Neutrophil (primary cell): ENCODE measurements at regions not wholly inside any gene's neighbourhood (a gene's known extent, or its start where the extent isn't known, plus 50 kb on each side); places are given as distances from the start of the nearest gene placed in this dataset.

Experiments used
- H3K27ac ChIP-seq: fragments of 200-600 bp; sonication (generic); 2 replicates; pipeline ENCODE4 v1.5.1; 2016; ENCODE audit warnings: mild to moderate bottlenecking, moderate library complexity
- H3K27me3 ChIP-seq: fragments of 200-600 bp; sonication (generic); 2 replicates; pipeline ENCODE4 v1.6.0; 2016; ENCODE audit warnings: mild to moderate bottlenecking
- H3K36me3 ChIP-seq: fragments of 200-600 bp; sonication (generic); 2 replicates; pipeline ENCODE4 v1.5.1; 2017
- H3K4me1 ChIP-seq, 2 experiments: fragments of 200-600 bp in 1 of 2; sonication (generic) in 1 of 2; 1 replicate in 1 of 2; 2 replicates in 1 of 2; pipeline versions ENCODE4 v1.5.1 to v1.6.1; 2013 to 2016; ENCODE audit warnings: low read depth in 1 of 2, low read length in 1 of 2, mild to moderate bottlenecking in 1 of 2, moderate library complexity in 1 of 2; ENCODE audit not compliant: control insufficient read depth in 1 of 2, insufficient read depth in 1 of 2
- H3K4me3 ChIP-seq, 2 experiments: fragments of 200-600 bp in 1 of 2; sonication (generic) in 1 of 2; 1 replicate in 1 of 2; 2 replicates in 1 of 2; pipeline ENCODE4 v1.5.1; 2013 to 2016; ENCODE audit warnings: low read depth in 1 of 2, low read length in 1 of 2, mild to moderate bottlenecking in 1 of 2, moderate library complexity in 1 of 2
- H3K9me3 ChIP-seq: fragments of 200-600 bp; sonication (generic); 2 replicates; pipeline ENCODE4 v1.5.1; 2016
- TF ChIP-seq, protein P1 (sequence below): fragments of 200-600 bp; sonication (generic); IDR thresholded peaks from 2 replicates; pipeline ENCODE4 v1.5.1; 2016; ENCODE audit warnings: antibody characterized with exemption

DNA sequence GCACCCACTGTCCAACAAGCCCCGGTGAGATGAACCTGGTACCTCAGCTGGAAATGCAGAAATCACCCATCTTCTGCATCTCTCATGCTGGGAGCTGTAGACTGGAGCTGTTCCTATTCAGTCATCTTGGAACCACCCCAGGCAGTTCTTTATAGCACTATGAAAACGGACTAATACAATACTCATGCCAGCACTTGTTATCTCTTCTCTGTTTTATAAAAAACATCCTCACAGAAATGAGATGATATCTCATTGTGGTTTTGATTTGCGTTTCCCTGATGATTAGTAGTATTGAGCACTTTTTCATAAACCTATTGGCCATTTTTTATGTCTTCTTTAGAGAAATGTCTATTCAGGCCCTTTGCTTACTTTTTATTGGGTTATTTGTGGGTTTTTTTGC lies 156.2 kb upstream of the ARPP21 start:
- Histone ChIP-seq H3K9me3 (no peaks in the 10 kb centered on the region), H3K4me1 (no peaks in the 10 kb centered on the region), H3K36me3 (no peaks in the 10 kb centered on the region), H3K27me3 (no peaks in the 10 kb centered on the region), H3K27ac (no peak overlapping the region), H3K4me3 (no peak overlapping the region)
- TF ChIP-seq, protein P1, sequence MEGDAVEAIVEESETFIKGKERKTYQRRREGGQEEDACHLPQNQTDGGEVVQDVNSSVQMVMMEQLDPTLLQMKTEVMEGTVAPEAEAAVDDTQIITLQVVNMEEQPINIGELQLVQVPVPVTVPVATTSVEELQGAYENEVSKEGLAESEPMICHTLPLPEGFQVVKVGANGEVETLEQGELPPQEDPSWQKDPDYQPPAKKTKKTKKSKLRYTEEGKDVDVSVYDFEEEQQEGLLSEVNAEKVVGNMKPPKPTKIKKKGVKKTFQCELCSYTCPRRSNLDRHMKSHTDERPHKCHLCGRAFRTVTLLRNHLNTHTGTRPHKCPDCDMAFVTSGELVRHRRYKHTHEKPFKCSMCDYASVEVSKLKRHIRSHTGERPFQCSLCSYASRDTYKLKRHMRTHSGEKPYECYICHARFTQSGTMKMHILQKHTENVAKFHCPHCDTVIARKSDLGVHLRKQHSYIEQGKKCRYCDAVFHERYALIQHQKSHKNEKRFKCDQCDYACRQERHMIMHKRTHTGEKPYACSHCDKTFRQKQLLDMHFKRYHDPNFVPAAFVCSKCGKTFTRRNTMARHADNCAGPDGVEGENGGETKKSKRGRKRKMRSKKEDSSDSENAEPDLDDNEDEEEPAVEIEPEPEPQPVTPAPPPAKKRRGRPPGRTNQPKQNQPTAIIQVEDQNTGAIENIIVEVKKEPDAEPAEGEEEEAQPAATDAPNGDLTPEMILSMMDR: no peak

DNA sequence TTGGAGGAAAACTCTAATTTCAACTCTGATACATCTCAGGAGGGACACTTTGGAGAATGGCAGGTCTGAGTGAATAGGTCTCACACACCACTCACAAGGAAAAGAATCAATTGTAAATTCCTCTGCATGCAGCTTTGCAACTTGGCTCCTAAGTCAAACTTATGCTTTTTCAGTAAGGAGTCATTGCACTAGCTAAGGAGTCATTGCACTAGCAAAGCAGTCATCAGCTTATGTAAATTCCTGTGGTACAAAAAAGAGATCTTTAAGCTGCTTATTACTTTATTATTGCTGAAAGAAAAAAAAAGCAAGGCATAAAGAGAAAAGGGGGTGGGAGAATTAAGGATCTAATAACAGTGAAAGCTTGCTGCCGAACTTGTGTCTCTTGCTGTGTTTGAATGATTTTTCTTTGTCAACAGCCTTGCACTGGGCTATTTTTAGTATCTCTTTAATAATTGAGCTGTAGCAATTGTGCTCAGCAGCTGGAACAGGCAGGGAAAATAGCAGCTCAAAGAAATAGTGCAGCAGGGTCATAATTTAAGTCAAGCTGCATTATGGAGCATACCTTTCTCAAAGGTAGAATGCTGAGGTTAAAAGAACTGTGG lies 154.3 kb upstream of the ARPP21 start:
- TF ChIP-seq, protein P1: no peak
- Histone ChIP-seq H3K9me3 (no peaks in the 10 kb centered on the region), H3K36me3 (no peaks in the 10 kb centered on the region), H3K4me3 (no peak overlapping the region), H3K27me3 (no peaks in the 10 kb centered on the region), H3K4me1 (no peaks in the 10 kb centered on the region), H3K27ac (no peak overlapping the region)

DNA sequence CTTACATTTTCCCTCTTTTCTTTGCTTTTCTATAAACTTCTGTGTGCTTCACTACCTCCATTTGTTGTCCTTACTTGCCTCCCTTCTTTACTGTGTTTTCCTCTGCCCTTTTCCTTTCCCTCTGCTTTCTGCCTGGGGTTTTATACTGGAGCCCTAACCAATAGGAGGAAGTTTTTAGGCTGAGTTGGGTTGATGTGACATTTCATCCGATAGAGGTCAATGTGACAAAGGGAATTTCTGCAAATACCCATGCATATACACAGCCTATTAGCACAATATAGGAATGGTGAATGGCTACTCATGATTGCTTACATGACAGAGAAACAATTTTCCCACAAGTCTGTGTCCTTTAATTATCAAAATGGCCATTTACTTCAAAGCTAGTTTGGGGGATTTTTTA lies 153.0 kb upstream of the ARPP21 start:
- no peak overlapping the region for H3K4me3 ChIP-seq
- H3K36me3 ChIP-seq: no peaks in the 10 kb centered on the region
- TF ChIP-seq, protein P1: no peak
- no peak overlapping the region for H3K27ac ChIP-seq
- H3K9me3 ChIP-seq: no peaks in the 10 kb centered on the region
- no peaks in the 10 kb centered on the region for H3K27me3 ChIP-seq
- no peaks in the 10 kb centered on the region for H3K4me1 ChIP-seq

DNA sequence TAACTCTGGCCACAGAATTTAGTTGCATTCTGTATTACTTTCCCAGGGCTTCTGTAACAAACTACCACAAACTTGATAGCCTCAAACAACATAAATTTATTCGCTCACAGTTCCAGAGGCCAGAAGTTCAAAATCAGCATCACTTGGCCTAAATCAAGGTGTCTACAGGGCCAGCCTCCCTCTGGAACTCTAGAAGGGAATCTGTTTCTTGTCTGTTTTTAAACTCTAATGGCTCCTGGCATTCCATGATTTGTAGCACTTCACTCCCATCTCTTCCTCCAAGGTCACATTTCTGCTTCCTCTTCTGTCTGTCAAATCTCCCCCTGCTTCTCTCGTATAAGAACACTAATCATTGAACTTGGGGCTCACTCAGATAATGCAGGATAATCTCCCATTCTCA lies 151.9 kb upstream of the ARPP21 start:
- Histone ChIP-seq H3K9me3 (no peaks in the 10 kb centered on the region), H3K36me3 (no peaks in the 10 kb centered on the region), H3K27ac (no peak overlapping the region), H3K4me1 (no peaks in the 10 kb centered on the region), H3K4me3 (no peak overlapping the region), H3K27me3 (no peaks in the 10 kb centered on the region)
- TF ChIP-seq, protein P1: no peak

DNA sequence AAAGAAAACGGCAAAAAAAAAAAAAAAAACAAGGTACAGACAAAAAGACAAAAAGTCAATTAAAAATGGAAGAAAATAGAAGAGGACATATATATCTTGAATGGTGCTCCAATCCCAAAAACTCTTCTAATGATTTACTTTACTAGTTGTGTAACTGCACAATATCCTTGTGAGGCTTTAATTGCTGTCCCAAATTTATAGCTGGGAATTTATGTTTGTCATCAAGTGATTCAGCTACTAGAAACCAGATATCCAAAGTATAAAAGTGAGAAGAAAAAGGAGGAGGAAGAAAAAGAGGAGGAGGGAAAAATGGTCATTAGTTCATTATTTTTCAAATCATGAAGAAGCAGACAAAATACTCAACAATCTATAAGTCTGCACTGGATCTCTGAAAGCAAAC lies 150.8 kb upstream of the ARPP21 start:
- H3K4me3 ChIP-seq: no peak overlapping the region
- no peaks in the 10 kb centered on the region for H3K9me3 ChIP-seq
- H3K36me3 ChIP-seq: no peaks in the 10 kb centered on the region
- H3K27me3 ChIP-seq: no peaks in the 10 kb centered on the region
- H3K27ac ChIP-seq: no peak overlapping the region
- TF ChIP-seq, protein P1: no peak
- no peaks in the 10 kb centered on the region for H3K4me1 ChIP-seq

DNA sequence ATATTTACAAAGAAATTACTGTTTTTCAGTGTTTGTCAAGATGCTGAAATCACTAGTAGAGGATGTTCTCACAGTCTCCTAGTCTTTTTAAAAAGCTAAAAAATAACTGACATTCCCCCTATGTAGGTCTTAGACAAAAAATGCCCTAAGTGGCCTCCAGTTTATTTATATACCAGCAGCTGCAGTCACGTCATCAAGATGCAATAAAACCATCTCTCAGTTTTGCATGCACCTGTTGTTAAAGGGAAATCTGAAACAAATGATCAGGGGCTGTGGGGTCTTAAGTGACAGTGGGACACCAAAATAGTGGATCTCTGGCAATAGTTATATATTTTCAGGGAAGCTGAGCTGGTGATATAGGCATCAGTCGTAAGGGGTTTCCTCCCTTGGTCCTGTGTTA lies 146.5 kb upstream of the ARPP21 start:
- Histone ChIP-seq H3K36me3 (no peaks in the 10 kb centered on the region), H3K4me3 (no peak overlapping the region), H3K27ac (no peak overlapping the region), H3K9me3 (no peaks in the 10 kb centered on the region), H3K27me3 (no peaks in the 10 kb centered on the region), H3K4me1 (no peaks in the 10 kb centered on the region)
- TF ChIP-seq, protein P1: no peak
